SH-SY5Y (cell line): ENCODE measurements at regions not wholly inside any gene's neighbourhood (a gene's known extent, or its start where the extent isn't known, plus 50 kb on each side); places are given as distances from the start of the nearest gene placed in this dataset.

Source experiments
- GATA2 ChIP-seq: IDR thresholded peaks from 2 replicates; pipeline ENCODE4 v1.6.1; 2011; ENCODE audit warnings: mild to moderate bottlenecking, low read depth, low read length
- GATA3 ChIP-seq: IDR thresholded peaks from 2 replicates; pipeline ENCODE4 v1.6.1; 2011; ENCODE audit warnings: low read depth, mild to moderate bottlenecking, low read length, moderate library complexity

- TF ChIP-seq GATA2 (no peak), GATA3 (no peak)
These were observed 61.6 kb upstream of the SGCG start for GRCh38 chr13:23119131-23119530.

GRCh38 chr13:23129331-23129730 is 51.4 kb upstream of the SGCG start:
- TF ChIP-seq GATA2 = no peak
- no peak for TF ChIP-seq GATA3
